Ovary (tissue), 3 donors: ENCODE measurements at regions not wholly inside any gene's neighbourhood (a gene's known extent, or its start where the extent isn't known, plus 50 kb on each side); places are given as distances from the start of the nearest gene placed in this dataset.

Experiments used
- EP300 ChIP-seq: sonication (generic); formaldehyde crosslinking; IDR thresholded peaks from one replicate; pipeline ENCODE4 v1.6.1; 2017; ENCODE audit warnings: antibody characterized with exemption
- POLR2A ChIP-seq: fragments of 450-650 bp; IDR thresholded peaks from one replicate; pipeline ENCODE4 v1.6.1; 2017; ENCODE audit warnings: antibody characterized with exemption, mild to moderate bottlenecking, moderate library complexity
- TF ChIP-seq, protein P1 (sequence below), 3 donors: fragments of 450-650 bp in 2 of 3; fragments of 200-600 bp in 1 of 3; IDR thresholded peaks; one replicate each; pipeline versions ENCODE4 v1.5.1 to v1.8.0; 2016 to 2022; ENCODE audit warnings: antibody characterized with exemption in 3 of 3, mild to moderate bottlenecking in 1 of 3
- donor health status: DM: no; HTN: no; CAD: no.

DNA sequence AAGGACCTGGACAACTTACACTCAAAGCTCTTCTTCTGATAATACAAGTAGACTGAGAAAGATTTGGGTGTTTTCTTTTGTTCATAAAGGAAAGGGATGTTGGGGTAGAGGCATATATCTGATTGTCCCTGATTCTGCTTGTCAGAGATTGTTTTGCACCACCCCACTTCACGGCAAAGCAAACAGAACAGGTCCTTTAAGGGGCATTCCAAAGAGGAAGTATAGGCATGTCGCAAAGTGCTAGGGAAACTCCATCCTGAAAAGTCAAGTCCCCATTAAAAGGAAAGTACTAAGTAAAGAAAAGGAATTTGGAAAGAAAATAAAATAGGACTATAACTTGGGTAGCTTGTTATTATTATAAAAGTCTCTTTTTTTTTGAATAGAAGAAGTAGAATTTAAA lies 233.0 kb downstream of the DNAJB9 start:
- TF ChIP-seq EP300 (no peak), POLR2A (no peak)
- TF ChIP-seq, protein P1, sequence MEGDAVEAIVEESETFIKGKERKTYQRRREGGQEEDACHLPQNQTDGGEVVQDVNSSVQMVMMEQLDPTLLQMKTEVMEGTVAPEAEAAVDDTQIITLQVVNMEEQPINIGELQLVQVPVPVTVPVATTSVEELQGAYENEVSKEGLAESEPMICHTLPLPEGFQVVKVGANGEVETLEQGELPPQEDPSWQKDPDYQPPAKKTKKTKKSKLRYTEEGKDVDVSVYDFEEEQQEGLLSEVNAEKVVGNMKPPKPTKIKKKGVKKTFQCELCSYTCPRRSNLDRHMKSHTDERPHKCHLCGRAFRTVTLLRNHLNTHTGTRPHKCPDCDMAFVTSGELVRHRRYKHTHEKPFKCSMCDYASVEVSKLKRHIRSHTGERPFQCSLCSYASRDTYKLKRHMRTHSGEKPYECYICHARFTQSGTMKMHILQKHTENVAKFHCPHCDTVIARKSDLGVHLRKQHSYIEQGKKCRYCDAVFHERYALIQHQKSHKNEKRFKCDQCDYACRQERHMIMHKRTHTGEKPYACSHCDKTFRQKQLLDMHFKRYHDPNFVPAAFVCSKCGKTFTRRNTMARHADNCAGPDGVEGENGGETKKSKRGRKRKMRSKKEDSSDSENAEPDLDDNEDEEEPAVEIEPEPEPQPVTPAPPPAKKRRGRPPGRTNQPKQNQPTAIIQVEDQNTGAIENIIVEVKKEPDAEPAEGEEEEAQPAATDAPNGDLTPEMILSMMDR (IDR thresholded peaks at IDR 0.05) = no peak
